ENCODE measurements at regions not wholly inside any gene's neighbourhood (a gene's known extent, or its start where the extent isn't known, plus 50 kb on each side); places are given as distances from the start of the nearest gene placed in this dataset.

GRCh38 chrX:25599061-25599460 lies 539.1 kb upstream of the MAGEB18 start:
- Histone ChIP-seq H3K79me2 (ENCODE audit: insufficient read depth, low read depth, low read length) (no peaks in the 10 kb centered on the region), H3K4me1 (ENCODE audit: insufficient read depth, low read length, poor library complexity, severe bottlenecking) (no peaks in the 10 kb centered on the region), H3K9me2 (ENCODE audit: insufficient read depth, low read length) (no peaks in the 10 kb centered on the region), H4K20me1 (ENCODE audit: insufficient read depth, low read length) (no peaks in the 10 kb centered on the region), H3K27ac (ENCODE audit: low read depth, low read length, poor library complexity, severe bottlenecking) (no peak overlapping the region), H3K4me2 (ENCODE audit: low read length) (no peak overlapping the region), H3K4me3 (ENCODE audit: low read depth, low read length, poor library complexity, severe bottlenecking) (no peak overlapping the region), H3K9me3 (ENCODE audit: low read length) (no peaks in the 10 kb centered on the region), H3K36me3 (ENCODE audit: insufficient read depth, low read length) (no peaks in the 10 kb centered on the region), H2AFZ (ENCODE audit: low read length) (no peak overlapping the region)
- no TSS peak for BruUV-seq (replicated peaks)
- ChIA-PET POLR2A (no interaction called here), CTCF (ENCODE audit: unreplicated experiment) (no interaction called here)
- TF ChIP-seq CTCF (conservative IDR thresholded peaks at IDR 0.05; ENCODE audit: low read length) (no peak), EZH2phosphoT487 (IDR thresholded peaks at IDR 0.05; ENCODE audit: borderline replicate concordance, low read depth, low read length) (no peak)
- no peak for DNase-seq (ENCODE audit: low spot score)
- intact Hi-C loops (cut with micrococcal nuclease; ENCODE audit: unreplicated experiment): no loop called here

- H3K4me2 ChIP-seq (ENCODE audit: low read length): no peak overlapping the region
- H3K9me3 ChIP-seq (ENCODE audit: low read length): no peaks in the 10 kb centered on the region
- intact Hi-C loops (cut with micrococcal nuclease; ENCODE audit: unreplicated experiment): no loop called here
- no peaks in the 10 kb centered on the region for H3K79me2 ChIP-seq (ENCODE audit: insufficient read depth, low read depth, low read length)
- DNase-seq (ENCODE audit: low spot score): no peak
- H3K36me3 ChIP-seq (ENCODE audit: insufficient read depth, low read length): no peaks in the 10 kb centered on the region
- H2AFZ ChIP-seq (ENCODE audit: low read length): no peak overlapping the region
- no peaks in the 10 kb centered on the region for H3K4me1 ChIP-seq (ENCODE audit: insufficient read depth, low read length, poor library complexity, severe bottlenecking)
- ChIA-PET CTCF (ENCODE audit: unreplicated experiment) (no interaction called here), POLR2A (no interaction called here)
- H3K4me3 ChIP-seq (ENCODE audit: low read depth, low read length, poor library complexity, severe bottlenecking): no peak overlapping the region
- no peaks in the 10 kb centered on the region for H4K20me1 ChIP-seq (ENCODE audit: insufficient read depth, low read length)
- no peak for TF ChIP-seq CTCF (conservative IDR thresholded peaks at IDR 0.05; ENCODE audit: low read length)
- no peak for TF ChIP-seq EZH2phosphoT487 (IDR thresholded peaks at IDR 0.05; ENCODE audit: borderline replicate concordance, low read depth, low read length)
- BruUV-seq (replicated peaks): no TSS peak
- no peaks in the 10 kb centered on the region for H3K9me2 ChIP-seq (ENCODE audit: insufficient read depth, low read length)
- no peak overlapping the region for H3K27ac ChIP-seq (ENCODE audit: low read depth, low read length, poor library complexity, severe bottlenecking)
Observed at GRCh38 chrX:25600776-25601175, 537.4 kb upstream of the MAGEB18 start.

- Histone ChIP-seq H3K4me3 (ENCODE audit: low read depth, low read length, poor library complexity, severe bottlenecking) (no peak overlapping the region), H3K9me3 (ENCODE audit: low read length) (no peaks in the 10 kb centered on the region), H2AFZ (ENCODE audit: low read length) (no peak overlapping the region), H3K36me3 (ENCODE audit: insufficient read depth, low read length) (no peaks in the 10 kb centered on the region), H3K9me2 (ENCODE audit: insufficient read depth, low read length) (no peaks in the 10 kb centered on the region), H3K4me2 (ENCODE audit: low read length) (no peak overlapping the region), H4K20me1 (ENCODE audit: insufficient read depth, low read length) (no peaks in the 10 kb centered on the region), H3K4me1 (ENCODE audit: insufficient read depth, low read length, poor library complexity, severe bottlenecking) (no peaks in the 10 kb centered on the region), H3K79me2 (ENCODE audit: insufficient read depth, low read depth, low read length) (no peaks in the 10 kb centered on the region), H3K27ac (ENCODE audit: low read depth, low read length, poor library complexity, severe bottlenecking) (no peak overlapping the region)
- no TSS peak for BruUV-seq (replicated peaks)
- POLR2A ChIA-PET: no interaction called here
- no peak for DNase-seq (ENCODE audit: low spot score)
- intact Hi-C loops (cut with micrococcal nuclease; ENCODE audit: unreplicated experiment): no loop called here
- CTCF ChIA-PET (ENCODE audit: unreplicated experiment): no interaction called here
- TF ChIP-seq EZH2phosphoT487 (IDR thresholded peaks at IDR 0.05; ENCODE audit: borderline replicate concordance, low read depth, low read length) (no peak), CTCF (conservative IDR thresholded peaks at IDR 0.05; ENCODE audit: low read length) (no peak)
Observed at GRCh38 chrX:25601323-25601722, 536.8 kb upstream of the MAGEB18 start.
